NCI-H446 (cell line): ENCODE measurements at regions not wholly inside any gene's neighbourhood (a gene's known extent, or its start where the extent isn't known, plus 50 kb on each side); places are given as distances from the start of the nearest gene placed in this dataset.

Experiments
- DNase-seq, 2 experiments: peaks; one replicate each; lab custom pipeline; 2025; lab: John Stamatoyannopoulos, UW

GRCh38 chr11:42482822-42483221 is 829.0 kb upstream of the API5 start:
- DNase-seq, result no peak

- no peak for DNase-seq
These were observed 821.3 kb upstream of the API5 start for GRCh38 chr11:42490506-42490905.

- DNase-seq, result no peak
These were observed 817.3 kb upstream of the API5 start for GRCh38 chr11:42494459-42494858.

DNA sequence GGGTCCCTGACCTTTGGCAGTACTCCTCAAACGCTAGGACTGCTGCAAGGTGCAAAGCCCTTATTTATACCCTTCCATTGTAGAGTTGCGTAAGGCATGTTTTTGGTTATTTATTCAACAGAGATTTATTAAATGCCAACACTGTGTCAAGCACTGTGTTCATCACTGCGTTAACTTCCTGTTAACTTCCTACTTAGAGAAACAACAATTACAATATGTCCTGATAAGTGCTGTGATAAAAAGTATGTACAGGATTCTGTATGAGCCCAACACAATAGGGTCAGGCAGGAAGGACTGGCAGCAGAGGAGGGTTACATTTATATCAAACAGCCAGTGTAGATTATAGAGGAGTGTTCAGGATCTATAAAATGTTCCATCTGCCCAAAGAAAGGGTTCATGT is 812.8 kb upstream of the API5 start:
- no peak for DNase-seq

GRCh38 chr11:42502151-42502550 is 809.6 kb upstream of the API5 start:
- no peak for DNase-seq

DNA sequence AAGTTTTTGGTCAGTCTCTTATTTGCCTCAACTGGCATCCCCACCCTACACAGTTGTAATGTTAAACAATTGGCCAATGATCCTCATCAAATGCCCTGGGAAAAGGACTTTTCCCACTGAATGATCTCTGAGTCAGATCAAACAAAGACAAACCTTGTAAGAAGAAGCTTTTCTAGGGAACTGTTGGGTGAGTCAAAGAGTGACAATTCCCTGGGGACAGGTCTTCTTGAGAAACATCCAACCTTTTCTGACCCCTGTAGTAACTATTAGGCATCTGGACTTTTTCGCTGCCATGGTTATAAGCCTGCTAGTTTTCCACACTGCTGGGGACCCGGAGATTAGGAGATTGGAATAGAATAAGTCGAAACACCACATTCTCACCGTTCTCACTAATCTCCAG is 789.8 kb upstream of the API5 start:
- no peak for DNase-seq

- DNase-seq, result peak; percentile 73 to 90
These were observed 787.1 kb upstream of the API5 start for GRCh38 chr11:42524534-42525227.

DNA sequence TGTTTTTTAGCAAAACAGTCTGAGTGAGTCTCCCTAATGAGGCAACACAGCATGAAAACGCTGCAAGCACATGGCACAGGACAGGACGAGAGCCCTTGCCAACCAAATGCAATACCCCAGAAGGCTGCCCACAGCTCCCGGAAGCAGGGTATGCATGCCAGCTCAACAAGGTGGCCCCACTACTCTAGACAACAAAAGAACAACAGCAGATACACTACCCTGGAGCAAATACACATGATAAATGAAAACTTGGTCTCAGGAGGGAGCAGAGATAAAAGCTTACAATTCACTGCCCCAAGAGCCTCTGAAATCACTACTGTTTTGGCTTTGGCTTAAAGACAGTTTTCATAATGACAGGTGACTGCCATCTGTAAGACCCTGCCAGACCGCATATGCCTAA is 785.4 kb upstream of the API5 start:
- DNase-seq, result peak; percentile 62 to 86

GRCh38 chr11:42528471-42528870 is 783.3 kb upstream of the API5 start:
- no peak for DNase-seq

DNA sequence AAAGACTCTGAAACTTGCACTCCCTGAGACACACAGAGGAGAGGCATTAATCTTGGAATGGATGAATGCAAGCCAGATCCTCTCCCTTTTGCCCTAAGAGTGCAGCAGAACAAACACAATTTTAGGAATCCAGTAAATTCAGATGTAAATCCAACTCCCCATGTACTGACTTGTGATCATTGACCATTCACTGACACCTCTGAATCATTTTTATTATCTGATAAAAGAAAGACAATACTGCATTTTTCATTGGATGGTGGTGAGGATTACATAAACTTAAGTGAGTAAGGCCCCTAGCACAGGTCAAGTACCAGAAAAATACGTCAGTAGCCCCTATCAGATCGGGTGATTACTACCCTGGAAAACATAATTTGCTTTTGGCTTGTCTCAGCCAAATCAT is 782.9 kb upstream of the API5 start:
- DNase-seq, result no peak

GRCh38 chr11:42536611-42537360 is 775.0 kb upstream of the API5 start:
- no peak for DNase-seq

GRCh38 chr11:42542336-42542735 is 769.5 kb upstream of the API5 start:
- DNase-seq, result no peak

- DNase-seq, result no peak
These were observed 767.9 kb upstream of the API5 start for GRCh38 chr11:42543844-42544419.

DNA sequence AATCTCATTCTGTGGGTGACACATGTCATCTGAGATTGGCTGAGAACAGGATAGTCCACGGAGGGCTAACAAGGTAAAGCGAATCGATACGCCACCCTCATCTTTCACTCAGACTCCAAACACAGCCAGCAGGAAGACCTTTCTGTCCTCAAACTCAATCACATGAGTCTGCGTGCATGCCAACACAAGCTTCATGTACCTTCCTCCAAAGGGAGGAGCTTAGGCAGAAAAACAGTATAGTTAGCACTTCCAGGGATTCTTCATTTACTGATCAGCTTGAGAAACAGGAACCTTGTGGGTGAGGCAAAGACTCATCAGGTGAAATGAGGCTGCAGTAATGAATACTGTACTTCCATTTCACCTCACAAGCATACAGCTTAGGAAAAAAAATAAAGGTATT is 767.1 kb upstream of the API5 start:
- DNase-seq, result no peak

GRCh38 chr11:42545954-42546353 is 765.8 kb upstream of the API5 start:
- no peak for DNase-seq

DNA sequence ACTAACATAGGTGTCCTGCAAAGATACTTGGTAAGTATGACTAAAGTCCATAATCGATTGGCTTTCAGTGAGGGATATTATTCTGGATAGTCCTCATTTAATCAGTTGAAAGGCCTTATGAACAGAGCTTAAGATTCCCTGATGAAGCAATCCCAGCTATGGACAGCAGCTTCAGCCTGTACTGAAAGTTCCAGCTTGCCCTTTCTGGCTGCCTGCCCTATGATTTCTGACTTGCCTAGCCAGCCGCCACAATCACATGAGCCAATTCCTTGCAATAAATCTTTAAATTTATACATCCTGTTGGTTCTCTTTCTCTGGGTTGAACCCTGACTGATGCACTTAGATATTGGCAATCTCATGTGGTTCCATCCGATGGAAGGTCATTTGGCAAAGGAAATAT is 759.0 kb upstream of the API5 start:
- peak in 1 of 2 experiments; percentile 80 for DNase-seq

GRCh38 chr11:42555190-42555589 is 756.6 kb upstream of the API5 start:
- peak in 1 of 2 experiments; percentile 25 for DNase-seq

DNA sequence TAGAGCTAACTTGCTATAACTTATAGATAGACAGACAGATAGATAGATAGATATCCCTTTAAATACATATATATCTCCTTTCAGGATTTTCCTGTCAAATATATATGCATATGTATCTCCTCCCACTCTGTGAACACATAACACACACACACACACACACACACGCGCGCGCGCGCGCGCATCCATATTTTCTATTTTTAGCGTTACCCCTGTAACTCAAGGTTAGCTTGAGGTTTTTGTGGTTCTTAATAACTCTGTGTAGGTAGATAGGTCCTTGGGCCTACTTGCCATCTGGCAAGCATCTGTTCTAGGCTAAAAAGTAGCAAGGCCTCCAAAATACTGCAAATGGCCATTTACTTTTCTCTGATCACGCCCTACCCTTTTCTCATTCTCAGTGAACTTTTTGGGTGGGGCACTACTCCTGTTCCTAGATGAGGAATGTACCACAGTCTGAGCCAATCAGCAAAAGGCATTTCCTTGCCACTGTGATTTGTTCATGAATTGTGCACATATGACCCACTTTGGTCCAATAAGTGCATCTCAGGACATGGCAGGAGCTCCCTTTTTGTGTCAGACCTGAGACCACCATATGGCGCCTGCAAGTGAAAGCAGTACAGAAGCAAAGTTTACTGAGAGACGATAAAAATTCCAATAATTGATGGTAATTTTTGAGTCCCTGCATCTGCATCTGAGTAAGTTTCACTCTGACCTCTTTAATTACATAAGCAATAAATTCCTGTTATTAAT is 740.5 kb upstream of the API5 start:
- peak; percentile 85 to 96 for DNase-seq

DNA sequence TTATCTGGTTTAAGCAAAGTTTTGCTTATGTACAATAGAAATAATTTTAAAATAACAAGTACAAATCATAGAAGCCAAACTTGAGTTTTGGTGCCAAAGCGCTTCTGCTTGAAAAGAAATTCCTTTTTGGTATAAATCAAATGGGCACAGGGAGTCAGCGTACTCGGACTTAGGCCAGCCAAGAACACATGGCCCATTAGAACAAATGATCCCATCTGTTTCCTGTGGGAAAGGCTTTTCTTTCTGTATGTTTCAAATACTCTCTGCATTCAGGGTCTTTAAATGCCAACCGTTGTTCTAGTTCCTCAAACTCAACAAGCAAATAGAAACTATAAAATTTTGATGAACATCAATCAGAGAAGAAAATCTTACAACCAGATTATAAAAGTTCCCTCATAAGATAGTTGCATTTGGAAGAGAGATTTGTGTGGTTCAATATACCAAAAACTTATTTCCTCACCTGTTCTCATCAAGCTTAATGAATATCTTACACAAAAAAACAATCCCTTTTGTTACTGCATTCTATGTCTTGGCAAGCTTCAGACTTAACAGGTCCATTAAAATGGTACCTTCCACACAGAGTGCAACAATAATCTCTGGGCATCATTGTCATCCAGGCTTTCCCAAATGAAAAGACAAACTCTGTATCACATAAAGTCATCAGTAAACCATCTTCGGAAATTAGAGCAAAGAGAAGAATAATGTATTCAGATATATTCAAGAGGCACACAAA is 739.8 kb upstream of the API5 start:
- DNase-seq, result peak; percentile 82 to 92

DNA sequence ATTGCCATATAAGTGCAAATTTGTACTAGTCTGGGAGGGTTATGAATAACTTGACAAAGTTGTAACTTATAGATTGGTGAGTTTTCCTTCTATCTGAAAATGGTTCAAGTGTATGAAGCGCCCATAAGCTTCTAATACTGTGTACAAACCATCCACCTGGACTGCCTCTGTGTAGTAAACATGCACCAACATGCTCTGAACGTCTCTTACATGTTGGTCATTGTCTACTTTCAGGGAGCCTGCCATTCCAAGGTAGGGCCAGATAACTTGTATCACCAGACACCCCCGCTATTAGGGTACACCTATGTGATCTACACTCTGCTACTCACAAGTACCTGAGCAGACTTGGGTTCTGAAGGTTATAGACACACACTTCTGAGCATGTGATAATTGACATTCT is 735.5 kb upstream of the API5 start:
- DNase-seq, result no peak

DNA sequence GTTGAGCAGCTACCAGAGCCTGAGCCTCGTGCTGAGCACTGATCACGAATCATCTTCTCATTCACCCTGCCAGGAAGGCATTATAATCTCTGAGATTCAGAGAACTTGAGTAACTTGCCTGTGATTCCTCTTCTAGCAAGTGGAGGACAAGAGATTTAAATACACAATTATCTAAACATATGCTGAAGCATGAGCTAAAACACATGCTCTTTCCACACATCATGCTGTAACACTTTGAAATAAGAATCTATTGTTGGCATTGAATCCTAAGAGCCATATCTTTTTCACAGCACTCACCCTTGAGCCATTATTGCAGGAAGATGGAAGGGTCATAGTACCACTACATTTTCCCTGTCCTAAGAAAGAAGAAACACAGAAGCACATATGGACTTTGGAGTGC is 722.5 kb upstream of the API5 start:
- no peak for DNase-seq

DNA sequence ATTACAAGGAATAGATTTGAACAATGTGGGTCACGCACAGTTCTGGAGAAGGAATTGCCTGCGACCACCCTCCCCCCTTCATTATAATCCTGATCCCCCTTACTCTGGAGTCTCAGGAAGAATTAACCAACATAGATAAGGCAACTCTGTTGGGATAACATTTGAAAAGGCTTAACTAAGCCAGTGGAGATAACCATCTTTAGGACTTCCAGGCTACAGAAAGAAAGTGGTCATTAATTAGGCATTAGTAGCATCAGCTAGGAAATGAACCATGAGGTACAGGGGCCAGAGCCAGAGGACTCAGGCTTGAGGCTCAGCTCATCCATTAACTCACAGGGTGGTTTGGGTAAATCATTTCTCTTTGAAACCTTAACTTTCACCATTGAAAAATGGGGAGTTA is 720.0 kb upstream of the API5 start:
- DNase-seq, result no peak
